Skeletal muscle satellite cell (primary cell): ENCODE measurements at regions not wholly inside any gene's neighbourhood (a gene's known extent, or its start where the extent isn't known, plus 50 kb on each side); places are given as distances from the start of the nearest gene placed in this dataset.

Source experiments
- H3K27me3 ChIP-seq: 2 replicates; pipeline ENCODE4 v1.7.0; 2013; ENCODE audit warnings: low read length; ENCODE audit not compliant: control insufficient read depth, insufficient read depth
- H3K36me3 ChIP-seq: 2 replicates; pipeline ENCODE4 v1.7.0; 2013; ENCODE audit warnings: mild to moderate bottlenecking, control low read depth, low read length; ENCODE audit not compliant: insufficient read depth
- H3K4me1 ChIP-seq: 2 replicates; pipeline ENCODE4 v1.7.0; 2013; ENCODE audit warnings: low read length; ENCODE audit not compliant: control insufficient read depth, insufficient read depth
- H3K4me2 ChIP-seq: 2 replicates; pipeline ENCODE4 v1.7.0; 2013; ENCODE audit warnings: mild to moderate bottlenecking, low read length
- H3K4me3 ChIP-seq: 2 replicates; pipeline ENCODE4 v1.7.0; 2013; ENCODE audit warnings: low read length
- H3K9ac ChIP-seq: 2 replicates; pipeline ENCODE4 v1.7.0; 2013; ENCODE audit warnings: mild to moderate bottlenecking, low read depth, low read length, moderate library complexity
- H3K9me3 ChIP-seq: replicated peaks from 2 replicates; pipeline ENCODE4 v1.7.0; 2013; ENCODE audit warnings: mild to moderate bottlenecking, control low read depth, low read length

DNA sequence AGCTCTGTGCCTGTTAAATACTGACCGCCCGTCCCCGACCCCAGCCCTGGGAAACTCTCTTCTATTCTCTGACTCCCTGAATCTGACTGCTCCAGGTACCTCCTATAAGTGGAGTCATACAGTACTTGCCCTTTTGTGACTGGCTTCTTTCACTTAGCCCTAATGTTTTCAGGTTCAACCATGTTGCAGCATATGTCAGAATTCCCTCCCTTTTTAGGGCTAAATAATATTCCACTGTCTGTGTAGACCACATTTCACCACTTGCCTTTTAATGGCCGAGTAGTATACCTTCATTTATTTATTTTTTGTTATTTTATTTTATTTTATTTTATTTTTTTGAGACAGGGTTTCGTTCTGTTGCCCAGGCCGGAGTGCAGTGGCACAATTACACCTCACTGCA is 96.1 kb upstream of the SLC22A11 start:
- Histone ChIP-seq H3K4me2 (no peak overlapping the region), H3K9me3 (no peaks in the 10 kb centered on the region), H3K4me1 (no peaks in the 10 kb centered on the region), H3K9ac (no peak overlapping the region), H3K27me3 (peaks cover 53% of the 10 kb centered on the region), H3K36me3 (no peaks in the 10 kb centered on the region), H3K4me3 (no peak overlapping the region)

DNA sequence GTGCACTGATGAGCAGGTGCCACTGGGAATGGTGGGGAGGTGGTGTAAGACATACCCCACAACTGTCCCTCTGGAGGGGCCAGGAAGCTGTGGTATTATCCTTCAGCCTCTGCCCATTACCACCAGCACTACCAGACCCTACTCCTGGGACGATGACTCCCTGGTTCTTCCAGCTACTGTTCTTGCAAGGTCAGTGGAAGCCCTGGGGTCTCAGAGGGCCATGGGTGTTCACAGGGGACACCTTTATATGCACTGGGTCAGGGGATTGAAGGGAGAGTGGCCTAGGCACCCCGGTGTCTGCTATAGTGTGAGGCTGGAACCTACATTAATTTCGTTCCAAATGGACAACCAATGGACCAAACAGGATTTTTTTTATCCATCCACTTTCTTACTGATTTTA is 94.7 kb upstream of the SLC22A11 start:
- no peak overlapping the region for H3K9ac ChIP-seq
- H3K4me1 ChIP-seq, result no peaks in the 10 kb centered on the region
- no peaks in the 10 kb centered on the region for H3K36me3 ChIP-seq
- peaks cover 45% of the 10 kb centered on the region for H3K27me3 ChIP-seq
- no peak overlapping the region for H3K4me3 ChIP-seq
- no peaks in the 10 kb centered on the region for H3K9me3 ChIP-seq
- no peak overlapping the region for H3K4me2 ChIP-seq

DNA sequence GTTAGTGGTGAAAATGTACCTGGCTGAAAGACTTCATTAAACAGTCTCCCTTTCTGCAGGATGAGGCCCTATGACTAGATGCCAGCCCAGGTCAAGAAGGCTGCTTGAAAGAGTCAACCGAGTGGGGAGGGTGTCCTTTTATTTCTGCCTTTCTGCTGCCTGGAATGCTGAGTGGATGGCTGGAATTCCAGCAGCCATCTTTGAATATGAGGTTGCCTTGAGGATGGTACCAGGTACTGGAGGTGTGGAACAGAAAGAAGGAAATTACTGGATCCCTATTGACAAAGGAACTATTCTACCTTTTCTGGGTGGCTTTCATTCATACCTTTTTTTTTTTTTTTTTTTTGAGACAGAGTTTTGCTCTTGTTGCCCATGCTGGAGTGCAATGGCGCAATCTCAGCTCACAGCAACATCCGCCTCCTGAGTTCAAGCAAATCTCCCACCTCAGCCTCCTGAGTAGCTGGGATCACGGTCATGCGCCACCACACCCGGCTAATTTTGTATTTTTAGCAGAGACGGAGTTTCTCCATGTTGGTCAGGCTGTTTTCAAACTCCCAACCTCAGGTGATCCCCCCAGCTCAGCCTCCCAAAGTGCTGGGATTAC is 89.5 kb upstream of the SLC22A11 start:
- H3K27me3 ChIP-seq, result peaks cover 50% of the 10 kb centered on the region
- no peaks in the 10 kb centered on the region for H3K9me3 ChIP-seq
- no peaks in the 10 kb centered on the region for H3K4me1 ChIP-seq
- no peak overlapping the region for H3K4me3 ChIP-seq
- H3K36me3 ChIP-seq, result no peaks in the 10 kb centered on the region
- H3K4me2 ChIP-seq, result no peak overlapping the region
- no peak overlapping the region for H3K9ac ChIP-seq

DNA sequence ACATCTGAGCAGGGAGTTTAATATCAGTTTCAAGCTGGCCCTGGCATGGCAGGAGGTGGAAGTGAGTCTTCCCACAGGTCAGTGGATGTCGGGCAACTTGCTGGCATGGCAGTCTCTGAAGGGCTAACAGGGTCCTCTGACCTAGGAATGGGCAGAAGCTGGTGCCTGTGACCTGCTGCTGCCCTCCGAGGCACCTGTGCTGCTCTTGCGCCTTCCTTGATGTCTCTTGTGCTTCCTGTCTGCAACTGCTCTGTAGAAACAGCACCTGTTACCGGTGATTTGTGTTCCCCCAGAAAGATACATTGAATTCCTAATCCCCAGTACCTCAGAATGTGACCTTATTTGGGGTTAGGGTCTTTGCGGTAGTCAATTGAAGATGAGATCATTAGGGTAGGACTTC is 86.5 kb upstream of the SLC22A11 start:
- no peaks in the 10 kb centered on the region for H3K36me3 ChIP-seq
- H3K4me3 ChIP-seq, result no peak overlapping the region
- no peaks in the 10 kb centered on the region for H3K4me1 ChIP-seq
- no peaks in the 10 kb centered on the region for H3K9me3 ChIP-seq
- peaks cover 59% of the 10 kb centered on the region for H3K27me3 ChIP-seq
- H3K4me2 ChIP-seq, result no peak overlapping the region
- no peak overlapping the region for H3K9ac ChIP-seq

DNA sequence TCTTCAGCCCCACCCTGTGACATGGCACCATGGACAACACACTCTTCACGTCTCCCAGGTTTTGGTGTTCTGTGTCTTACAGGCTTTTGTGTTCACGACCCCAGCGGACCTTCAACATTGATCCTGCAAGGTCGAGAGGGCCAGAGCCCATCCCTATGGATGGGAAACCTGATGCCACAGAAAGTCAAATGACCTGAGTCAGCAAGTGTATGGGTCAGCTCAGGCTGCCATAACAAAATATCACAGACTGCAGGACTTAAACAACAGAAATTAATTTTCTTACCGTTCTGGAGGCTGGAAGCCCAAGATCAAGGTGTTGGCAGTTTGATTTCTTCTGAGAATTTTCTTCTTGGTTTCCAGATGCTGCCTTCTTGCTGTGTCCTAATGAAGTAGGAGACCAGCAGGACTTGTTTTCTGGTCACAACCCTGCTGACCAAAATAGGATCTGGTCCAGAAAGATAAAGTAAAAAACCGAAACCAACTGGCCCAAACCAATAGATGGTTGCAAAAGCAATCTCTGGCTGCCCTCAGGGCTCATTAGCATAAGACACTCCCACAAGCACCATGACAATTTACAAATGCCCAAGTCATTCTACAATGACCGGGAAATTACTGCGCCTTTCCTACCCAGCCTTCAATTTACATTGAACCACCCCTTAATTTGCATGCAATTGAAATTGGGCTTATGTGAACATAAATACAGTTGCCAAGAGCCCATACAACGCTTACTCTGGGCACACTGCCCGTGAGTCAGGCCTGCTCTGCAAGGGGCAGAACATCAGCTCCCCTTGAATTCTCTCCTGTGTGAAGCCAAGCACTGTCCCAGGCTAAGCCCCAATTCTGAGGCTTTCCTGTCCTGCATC is 82.9 kb upstream of the SLC22A11 start:
- Histone ChIP-seq H3K4me2 (no peak overlapping the region), H3K36me3 (no peaks in the 10 kb centered on the region), H3K27me3 (peaks cover 79% of the 10 kb centered on the region)

DNA sequence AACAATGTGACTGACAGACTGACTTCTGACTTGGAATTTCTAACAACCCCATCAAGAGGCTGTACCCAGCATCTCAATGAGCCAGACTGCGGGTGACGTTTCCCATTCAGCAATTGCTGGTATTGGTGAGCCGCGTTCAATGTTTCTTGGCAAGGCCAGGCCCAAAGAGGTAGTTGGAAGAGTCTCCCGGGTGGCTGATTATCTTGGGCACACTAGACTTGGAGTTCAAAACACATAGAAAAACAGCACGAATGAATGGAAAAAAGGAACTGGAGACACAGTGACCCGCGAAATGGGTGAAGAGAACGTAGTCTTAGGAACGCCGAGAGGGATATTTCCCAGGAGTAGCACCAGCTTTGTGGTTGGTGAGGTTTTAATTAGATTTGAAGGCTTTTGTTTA is 81.1 kb upstream of the SLC22A11 start:
- no peaks in the 10 kb centered on the region for H3K4me1 ChIP-seq
- no peak overlapping the region for H3K4me3 ChIP-seq
- H3K27me3 ChIP-seq, result peaks cover 76% of the 10 kb centered on the region
- H3K9ac ChIP-seq, result no peak overlapping the region
- H3K4me2 ChIP-seq, result no peak overlapping the region
- H3K36me3 ChIP-seq, result no peaks in the 10 kb centered on the region
- H3K9me3 ChIP-seq, result no peaks in the 10 kb centered on the region

More for the DNA sequence above, 82.9 kb upstream of the SLC22A11 start:
- no peaks in the 10 kb centered on the region for H3K4me1 ChIP-seq
- no peaks in the 10 kb centered on the region for H3K9me3 ChIP-seq
- H3K9ac ChIP-seq, result no peak overlapping the region
- H3K4me3 ChIP-seq, result no peak overlapping the region

DNA sequence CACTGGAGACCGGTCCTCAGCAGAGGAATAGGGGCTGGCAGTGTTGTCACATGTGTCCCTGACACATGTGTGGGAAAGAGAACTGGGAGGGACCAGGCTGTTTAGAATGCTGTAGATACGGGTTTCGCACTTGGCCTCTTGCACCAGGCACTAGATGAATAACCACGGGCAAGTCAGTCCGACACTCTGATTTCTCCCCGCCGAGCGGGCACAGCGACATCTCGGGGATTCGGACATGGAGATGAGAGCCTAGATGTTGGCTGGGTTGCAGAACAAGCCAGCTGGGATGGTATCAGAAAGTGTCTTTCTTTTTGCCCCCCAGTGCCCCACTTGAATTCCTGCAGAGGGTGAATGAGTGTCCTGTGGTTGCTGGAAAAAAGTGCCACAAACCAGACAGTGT is 80.6 kb upstream of the SLC22A11 start:
- H3K36me3 ChIP-seq, result no peaks in the 10 kb centered on the region
- no peaks in the 10 kb centered on the region for H3K4me1 ChIP-seq
- H3K4me3 ChIP-seq, result no peak overlapping the region
- H3K4me2 ChIP-seq, result no peak overlapping the region
- no peaks in the 10 kb centered on the region for H3K9me3 ChIP-seq
- H3K9ac ChIP-seq, result no peak overlapping the region
- peaks cover 76% of the 10 kb centered on the region for H3K27me3 ChIP-seq

DNA sequence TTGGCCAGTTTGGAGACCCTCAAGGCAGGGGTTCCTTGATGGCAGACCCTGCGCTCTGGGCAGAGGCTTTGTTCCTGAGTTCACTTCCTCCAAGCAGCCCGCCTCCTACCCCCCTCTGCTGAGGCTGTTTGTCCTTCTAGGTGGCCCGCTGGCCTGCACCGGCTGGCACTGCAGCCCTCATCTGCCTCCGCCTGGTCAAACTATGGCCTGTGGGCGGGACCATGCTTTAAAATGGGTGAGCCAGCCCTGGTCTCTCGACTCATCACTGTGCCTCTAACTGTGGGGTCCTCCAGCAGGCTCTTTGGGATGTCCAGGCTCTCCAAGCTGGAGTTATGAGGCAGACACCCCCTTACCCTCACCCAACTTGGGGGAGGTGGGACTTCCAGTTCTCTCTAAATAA is 78.9 kb upstream of the SLC22A11 start:
- Histone ChIP-seq H3K4me2 (no peak overlapping the region), H3K9ac (no peak overlapping the region), H3K36me3 (no peaks in the 10 kb centered on the region), H3K4me3 (no peak overlapping the region), H3K4me1 (no peaks in the 10 kb centered on the region), H3K27me3 (peaks cover 70% of the 10 kb centered on the region), H3K9me3 (no peaks in the 10 kb centered on the region)

DNA sequence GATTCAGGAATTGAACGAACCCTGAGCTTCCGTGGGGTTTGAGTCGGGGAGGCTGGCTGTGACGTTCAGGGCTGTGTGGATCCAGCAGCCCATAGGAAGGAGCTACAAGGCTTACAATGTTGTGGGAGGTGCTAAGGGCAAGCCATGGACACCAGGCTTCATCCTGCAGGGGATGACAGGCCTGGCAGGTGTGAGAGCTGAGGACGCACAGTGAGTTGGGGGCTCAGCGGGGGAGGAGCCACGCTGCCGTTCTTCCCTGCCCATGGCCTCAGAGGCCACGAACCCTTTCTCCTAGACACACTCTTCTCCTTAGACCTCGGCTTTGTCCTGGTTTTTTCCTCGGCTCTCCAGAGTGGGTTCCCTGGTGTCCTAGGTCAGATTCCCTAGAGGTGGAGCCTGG is 78.1 kb upstream of the SLC22A11 start:
- Histone ChIP-seq H3K4me3 (no peak overlapping the region), H3K4me1 (no peaks in the 10 kb centered on the region), H3K4me2 (no peak overlapping the region), H3K27me3 (peaks cover 72% of the 10 kb centered on the region), H3K9ac (no peak overlapping the region), H3K36me3 (no peaks in the 10 kb centered on the region), H3K9me3 (no peaks in the 10 kb centered on the region)

DNA sequence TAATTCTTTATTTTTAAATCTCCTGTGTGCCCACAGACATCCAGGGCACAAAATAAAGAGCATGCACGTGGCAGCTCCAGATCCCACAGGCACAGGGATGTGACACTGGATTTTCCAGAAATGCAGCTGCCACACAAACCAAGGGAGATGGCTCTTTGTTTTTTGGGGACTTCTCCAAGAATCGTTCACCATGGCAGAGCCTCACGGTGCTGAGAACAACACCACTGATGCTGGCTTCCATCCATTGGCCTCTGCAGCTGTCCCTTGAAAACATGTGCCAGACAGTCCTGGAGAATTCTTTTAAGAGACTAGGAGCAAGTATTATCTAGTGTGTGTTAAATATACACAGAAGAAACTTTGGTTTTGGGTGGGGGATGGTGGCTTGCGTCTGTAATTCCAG is 73.2 kb upstream of the SLC22A11 start:
- Histone ChIP-seq H3K36me3 (no peaks in the 10 kb centered on the region), H3K9me3 (no peaks in the 10 kb centered on the region), H3K4me2 (no peak overlapping the region), H3K9ac (no peak overlapping the region), H3K27me3 (peaks cover 71% of the 10 kb centered on the region), H3K4me1 (no peaks in the 10 kb centered on the region), H3K4me3 (no peak overlapping the region)

DNA sequence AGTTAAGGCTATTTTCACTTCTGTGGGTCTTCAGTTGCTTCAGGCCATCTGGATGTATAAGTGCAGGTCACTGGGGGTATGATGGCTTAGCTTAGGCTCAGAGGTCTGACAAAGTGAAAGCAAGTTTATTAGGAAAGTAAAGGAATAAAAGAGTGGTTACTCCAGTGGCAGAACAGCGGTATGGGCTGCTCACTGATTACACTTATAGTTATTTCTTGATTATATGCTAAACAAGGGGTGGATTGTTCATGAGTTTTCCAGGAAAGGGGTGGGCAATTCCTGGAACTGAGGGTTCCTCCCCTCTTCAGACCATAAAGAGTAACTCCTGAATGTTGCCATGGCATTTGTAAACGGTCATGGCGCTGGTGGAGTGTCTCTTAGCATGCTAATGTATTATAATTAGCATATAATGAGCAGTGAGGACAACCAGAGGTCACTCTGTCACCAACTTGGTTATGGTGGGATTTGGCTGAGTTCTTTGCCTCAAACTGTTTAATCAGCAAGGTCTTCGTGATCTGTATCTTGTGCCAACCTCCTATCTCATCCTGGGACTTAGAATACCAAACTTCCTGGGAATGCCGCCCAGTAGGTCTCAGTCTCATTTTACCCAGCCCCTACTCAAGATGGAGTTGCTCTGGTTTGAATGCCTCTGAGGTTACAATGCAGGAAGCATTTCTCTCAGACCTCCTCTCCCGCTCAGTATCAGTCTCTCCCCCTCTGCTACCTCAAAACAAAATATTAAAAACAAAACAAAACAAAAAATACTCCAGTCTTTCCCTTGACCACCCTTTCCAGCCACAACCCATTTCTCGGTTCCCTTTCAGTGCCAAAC is 71.3 kb upstream of the SLC22A11 start:
- H3K9me3 ChIP-seq, result no peaks in the 10 kb centered on the region
- H3K27me3 ChIP-seq, result peaks cover 64% of the 10 kb centered on the region
- no peaks in the 10 kb centered on the region for H3K36me3 ChIP-seq
- no peak overlapping the region for H3K4me2 ChIP-seq
- H3K4me3 ChIP-seq, result no peak overlapping the region
- no peaks in the 10 kb centered on the region for H3K4me1 ChIP-seq
- H3K9ac ChIP-seq, result no peak overlapping the region
